Stimulated activated CD4-positive, alpha-beta T cell treated with anti-CD3 and anti-CD28 coated beads, Interleukin-4, amount 100 ng/mL, for 4 hours (primary cell): ENCODE measurements at regions not wholly inside any gene's neighbourhood (a gene's known extent, or its start where the extent isn't known, plus 50 kb on each side); places are given as distances from the start of the nearest gene placed in this dataset.
A peak's percentile ranks its signal among the peaks of the same experiment; 100 is the strongest.

ENCODE experiments used
- DNase-seq, 2 experiments: peaks; one replicate each; pipeline ENCODE4 v3.0.0-alpha.2; 2020

- DNase-seq: no peak
These were observed 96.6 kb upstream of the AKIRIN2 start for GRCh38 chr6:87798393-87799278.

GRCh38 chr6:87794922-87795885 is 93.2 kb upstream of the AKIRIN2 start:
- no peak for DNase-seq

DNA sequence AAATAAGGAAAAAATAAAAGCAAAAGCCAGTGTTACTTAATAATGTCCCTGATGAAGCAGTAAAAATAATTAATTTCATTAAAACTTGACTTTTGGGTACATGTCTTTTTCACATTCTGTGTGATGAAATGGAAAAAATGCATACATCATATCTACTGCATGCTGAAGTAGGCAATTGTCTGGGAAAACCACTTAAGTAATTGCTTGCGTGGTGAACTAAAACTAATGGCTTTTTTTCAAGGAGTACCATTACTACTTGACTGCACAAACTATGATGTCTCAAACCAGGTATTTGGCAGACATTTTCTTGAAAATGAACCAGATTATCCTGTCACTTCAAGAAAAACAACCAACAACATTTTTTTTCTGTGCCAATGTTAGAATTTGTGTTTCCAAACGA is 91.3 kb upstream of the AKIRIN2 start:
- DNase-seq: no peak

DNA sequence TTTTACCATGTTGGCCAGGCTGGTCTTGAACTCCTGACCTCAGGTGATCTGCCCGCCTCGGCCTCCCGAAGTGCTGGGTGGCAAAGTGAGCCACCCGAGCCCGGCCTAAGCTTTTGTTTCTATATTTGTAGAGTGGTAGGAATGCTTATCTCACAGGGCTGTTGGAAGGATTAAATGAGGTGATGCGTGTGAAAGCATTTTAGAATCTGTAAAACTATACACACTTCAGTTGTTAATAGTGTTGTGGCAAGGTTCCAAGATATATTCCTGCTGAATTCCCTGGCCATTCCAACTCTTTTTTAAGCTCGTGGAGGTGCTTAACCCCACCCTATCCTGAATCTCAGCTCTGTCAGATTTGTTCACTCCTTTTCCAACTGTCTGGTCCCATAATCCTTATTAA is 89.9 kb upstream of the AKIRIN2 start:
- no peak for DNase-seq

DNA sequence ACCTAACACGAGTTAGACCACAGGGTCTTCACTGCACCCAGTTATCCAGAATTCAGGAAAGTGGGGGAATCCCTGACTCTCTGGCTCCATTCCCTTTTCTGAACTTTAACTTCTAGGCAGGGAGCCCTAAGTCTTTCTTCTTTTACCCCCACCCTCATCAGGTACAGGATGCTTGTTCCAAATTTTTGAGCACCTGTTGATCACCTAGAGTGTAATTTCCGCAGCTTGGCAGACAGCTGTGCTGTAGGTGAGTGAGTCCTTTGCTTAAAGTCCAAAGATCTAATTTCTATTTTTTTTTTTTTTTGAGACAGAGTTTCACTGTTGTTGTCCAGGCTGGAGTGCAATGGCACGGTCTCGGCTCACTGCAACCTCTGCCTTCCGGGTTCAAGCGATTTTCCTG is 89.5 kb upstream of the AKIRIN2 start:
- no peak for DNase-seq

GRCh38 chr6:87791029-87791428 is 89.0 kb upstream of the AKIRIN2 start:
- no peak for DNase-seq

DNA sequence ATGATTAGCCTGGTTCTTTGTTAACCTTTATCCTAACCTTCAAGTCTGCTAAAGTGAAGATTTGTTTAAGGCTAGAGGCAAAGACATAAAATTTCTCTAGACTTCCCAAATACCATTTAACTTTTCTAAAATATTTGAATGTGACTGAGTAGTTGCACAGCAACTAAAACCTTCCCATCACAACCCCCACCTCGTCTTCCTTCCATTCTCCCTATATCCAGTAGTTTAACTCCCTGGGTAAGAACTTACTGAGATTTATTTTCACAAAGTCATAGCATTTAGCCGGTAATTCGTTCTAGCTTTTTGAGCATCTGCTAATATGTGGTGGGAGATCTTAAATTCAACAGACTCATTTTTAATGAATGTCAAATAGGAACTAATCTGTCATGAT is 87.9 kb upstream of the AKIRIN2 start:
- DNase-seq: no peak

DNA sequence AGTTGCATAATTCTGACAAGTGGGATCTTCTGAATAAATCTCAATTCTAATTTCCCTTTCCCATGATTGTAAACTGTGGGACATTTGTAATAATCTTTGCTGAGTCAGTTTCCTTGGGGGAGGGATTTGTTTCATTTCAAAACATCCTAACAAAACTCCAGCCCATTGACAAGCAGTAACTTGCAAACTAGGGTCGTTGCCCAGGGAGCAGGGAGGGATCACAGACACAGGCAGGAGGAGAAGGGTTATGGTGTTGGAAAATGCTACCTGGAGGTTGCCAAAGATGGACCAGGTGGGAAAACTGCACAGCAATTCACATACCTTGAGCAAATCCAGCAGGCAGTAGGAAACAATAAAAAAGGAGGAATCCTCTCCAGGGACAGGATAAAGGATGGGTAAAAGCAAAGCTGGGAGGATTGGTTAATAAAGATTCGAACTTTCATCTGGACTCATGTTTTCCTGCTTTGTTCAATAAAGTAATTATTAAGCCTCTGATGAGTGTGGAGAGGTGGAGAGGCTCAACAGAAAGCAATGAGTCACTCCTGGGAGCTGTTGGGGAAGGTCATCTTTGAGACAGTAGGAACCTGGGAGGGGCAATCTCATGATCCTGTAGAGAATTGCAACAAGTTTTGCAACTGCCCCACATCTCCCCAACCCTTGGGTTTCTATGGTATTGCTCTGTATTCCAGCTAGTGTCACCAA is 87.3 kb upstream of the AKIRIN2 start:
- no peak for DNase-seq

GRCh38 chr6:87788141-87788540 is 86.1 kb upstream of the AKIRIN2 start:
- DNase-seq: no peak

- no peak for DNase-seq
These were observed 83.3 kb upstream of the AKIRIN2 start for GRCh38 chr6:87785229-87785862.

GRCh38 chr6:87784690-87785089 is 82.7 kb upstream of the AKIRIN2 start:
- no peak for DNase-seq

DNA sequence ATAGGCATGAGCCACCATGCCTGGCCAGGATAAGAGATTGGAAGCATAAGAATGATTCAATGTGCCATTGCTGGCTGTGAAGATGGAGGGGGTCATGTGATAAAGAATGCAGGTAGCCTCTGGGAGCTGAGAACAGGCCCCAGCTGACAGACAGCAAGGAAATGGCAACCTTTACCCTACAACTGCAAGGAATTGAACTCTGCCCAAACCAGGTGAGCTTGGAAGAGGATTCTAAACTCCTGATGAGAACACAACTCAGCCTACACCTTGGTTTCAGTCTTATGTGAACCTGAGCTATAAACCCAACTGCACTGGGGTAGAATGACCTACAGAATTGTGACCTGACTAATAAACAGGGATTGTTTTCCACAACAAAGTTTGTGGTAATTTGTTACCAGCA is 82.0 kb upstream of the AKIRIN2 start:
- no peak for DNase-seq

- no peak for DNase-seq
These were observed 77.5 kb upstream of the AKIRIN2 start for GRCh38 chr6:87779542-87779941.

GRCh38 chr6:87772597-87773530 is 70.8 kb upstream of the AKIRIN2 start:
- no peak for DNase-seq

DNA sequence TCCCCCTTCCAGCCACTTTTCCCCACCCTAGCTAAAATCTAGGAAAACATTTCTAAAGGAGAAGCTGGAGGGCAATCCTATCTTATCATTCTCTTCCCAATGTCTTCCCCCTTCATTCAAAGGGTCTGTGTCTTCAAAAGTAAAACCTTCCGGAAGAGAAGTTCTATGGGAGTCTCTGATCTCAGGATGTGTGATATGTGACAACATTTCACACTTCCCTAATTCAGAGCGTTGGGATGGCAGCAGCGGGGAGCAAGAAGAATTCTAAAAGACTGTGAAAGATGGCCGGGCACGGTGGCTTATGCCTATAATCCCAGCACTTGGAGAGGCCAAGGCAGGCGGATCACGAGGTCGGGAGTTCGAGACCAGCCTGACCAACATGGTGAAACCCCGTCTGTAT is 65.4 kb upstream of the AKIRIN2 start:
- DNase-seq: no peak

DNA sequence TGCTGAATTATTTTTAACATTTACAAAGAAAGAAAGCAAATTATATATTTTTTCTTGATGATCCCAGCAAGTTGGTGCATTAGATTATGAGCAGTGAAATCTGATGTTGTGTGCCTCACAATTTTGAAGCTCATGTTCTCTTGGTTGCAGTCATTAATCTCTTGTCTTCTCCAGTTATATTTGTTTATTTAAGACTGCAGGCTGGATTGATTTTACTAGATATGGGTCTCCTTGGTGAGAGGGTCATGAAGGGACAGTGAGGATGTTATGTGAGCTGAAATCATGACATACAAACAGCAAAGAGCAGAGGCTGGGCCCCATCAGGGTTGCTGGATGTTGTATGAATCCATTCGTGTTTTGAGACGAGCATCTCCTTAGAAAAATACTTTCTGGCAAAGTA is 64.2 kb upstream of the AKIRIN2 start:
- DNase-seq: no peak

GRCh38 chr6:87763901-87764300 is 61.9 kb upstream of the AKIRIN2 start:
- no peak for DNase-seq

- no peak for DNase-seq
These were observed 61.2 kb upstream of the AKIRIN2 start for GRCh38 chr6:87763276-87763675.

- no peak for DNase-seq
These were observed 60.1 kb upstream of the AKIRIN2 start for GRCh38 chr6:87762116-87762515.

DNA sequence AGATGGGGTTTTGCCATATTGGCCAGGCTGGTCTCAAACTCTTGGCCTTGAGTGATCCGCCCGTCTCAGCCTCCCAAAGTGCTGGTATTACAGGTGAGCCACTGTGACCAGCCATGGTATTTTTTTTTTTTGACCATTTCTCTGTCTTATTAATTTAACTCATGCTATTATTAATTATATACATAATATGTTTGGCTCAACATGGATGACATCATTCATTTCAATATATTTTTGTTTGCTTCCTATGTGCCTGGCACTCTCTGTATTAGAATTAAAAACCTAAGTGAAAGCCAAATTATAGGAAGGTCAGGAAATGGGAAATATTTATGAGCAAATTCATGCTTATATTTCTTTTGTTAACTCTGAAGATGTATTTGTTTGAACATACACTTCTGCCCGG is 55.8 kb upstream of the AKIRIN2 start:
- DNase-seq: no peak

- peak in 1 of 2 experiments; percentile 17 for DNase-seq
These were observed 54.8 kb upstream of the AKIRIN2 start for GRCh38 chr6:87756858-87757257.
